HG02870 (cell line): ENCODE measurements at regions not wholly inside any gene's neighbourhood (a gene's known extent, or its start where the extent isn't known, plus 50 kb on each side); places are given as distances from the start of the nearest gene placed in this dataset.

Source experiments
- ATAC-seq: cut with Tn5 transposase; IDR thresholded peaks from one replicate; pipeline ENCODE4 v1.9.1; 2021; ENCODE audit warnings: mild to moderate bottlenecking, moderate library complexity; ENCODE audit not compliant: unreplicated experiment

- ATAC-seq: no peak
Observed at GRCh38 chr15:35911052-35911777, 365.2 kb upstream of the DPH6 start.

- no peak for ATAC-seq
Observed at GRCh38 chr15:35912196-35912595, 366.2 kb upstream of the DPH6 start.

GRCh38 chr15:35914573-35914972 is 368.6 kb upstream of the DPH6 start:
- ATAC-seq: no peak

GRCh38 chr15:35921046-35921445 is 375.1 kb upstream of the DPH6 start:
- ATAC-seq: no peak

GRCh38 chr15:35925275-35926006 is 379.5 kb upstream of the DPH6 start:
- ATAC-seq: no peak

- ATAC-seq: no peak
Observed at GRCh38 chr15:35926007-35926380, 380.0 kb upstream of the DPH6 start.

GRCh38 chr15:35928847-35929246 is 382.9 kb upstream of the DPH6 start:
- ATAC-seq: no peak

GRCh38 chr15:35929740-35930444 is 383.9 kb upstream of the DPH6 start:
- ATAC-seq: peak; percentile 72

GRCh38 chr15:35931799-35932341 is 385.9 kb upstream of the DPH6 start:
- no peak for ATAC-seq

GRCh38 chr15:35932531-35932930 is 386.6 kb upstream of the DPH6 start:
- no peak for ATAC-seq

GRCh38 chr15:35933531-35933930 is 387.6 kb upstream of the DPH6 start:
- no peak for ATAC-seq

GRCh38 chr15:35934383-35935049 is 388.6 kb upstream of the DPH6 start:
- no peak for ATAC-seq

GRCh38 chr15:35936284-35936683 is 390.3 kb upstream of the DPH6 start:
- no peak for ATAC-seq

GRCh38 chr15:35937380-35937779 is 391.4 kb upstream of the DPH6 start:
- no peak for ATAC-seq

- no peak for ATAC-seq
Observed at GRCh38 chr15:35944945-35945585, 399.1 kb upstream of the DPH6 start.

- no peak for ATAC-seq
Observed at GRCh38 chr15:35953424-35953823, 407.5 kb upstream of the DPH6 start.

- no peak for ATAC-seq
Observed at GRCh38 chr15:35956056-35956455, 410.1 kb upstream of the DPH6 start.

GRCh38 chr15:35958021-35958420 is 412.1 kb upstream of the DPH6 start:
- ATAC-seq: no peak

GRCh38 chr15:35958975-35959374 is 413.0 kb upstream of the DPH6 start:
- ATAC-seq: no peak

GRCh38 chr15:35963326-35963725 is 417.4 kb upstream of the DPH6 start:
- no peak for ATAC-seq

GRCh38 chr15:35966781-35967180 is 420.8 kb upstream of the DPH6 start:
- ATAC-seq: no peak
